ENCODE measurements at regions not wholly inside any gene's neighbourhood (a gene's known extent, or its start where the extent isn't known, plus 50 kb on each side); places are given as distances from the start of the nearest gene placed in this dataset.
"Not testable (repeated sequence)": the region's sequence is repeated elsewhere in the genome, so short reads cannot be mapped to it uniquely, and the experiment has no call there.

DNA sequence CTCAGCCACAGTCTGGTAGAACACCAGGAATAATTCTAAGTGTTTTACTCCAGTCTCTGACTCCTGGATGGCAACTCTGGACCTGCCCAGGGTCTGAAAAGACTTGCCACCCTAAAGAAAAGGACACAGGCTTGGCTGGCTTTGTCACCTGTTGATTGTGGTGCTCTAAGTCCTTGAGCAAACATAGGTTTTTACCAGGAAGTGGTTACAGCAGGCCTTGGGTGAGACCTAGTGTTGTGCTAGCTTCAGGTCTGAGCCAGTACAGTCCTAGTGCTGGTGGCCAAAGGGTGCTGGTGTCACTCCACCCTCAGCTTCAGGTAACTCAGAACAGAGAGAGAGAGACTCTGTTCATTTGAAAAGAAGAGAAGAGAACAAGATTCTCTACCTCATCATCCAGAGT, 1239.4 kb upstream of the CRIM1 start:
- no peak overlapping the region for H3K27ac ChIP-seq (ENCODE audit: extremely low read depth, low read depth, low read length)
- no peaks in the 10 kb centered on the region for H3K4me1 ChIP-seq (ENCODE audit: control insufficient read depth, insufficient read depth, low read length)
- TF ChIP-seq ZNF610 (tag by site-specific recombination; IDR thresholded peaks at IDR 0.05; ENCODE audit: borderline replicate concordance) (no peak), ZNF184 (tag by site-specific recombination; IDR thresholded peaks at IDR 0.05) (no peak), ZNF768 (tag by site-specific recombination; IDR thresholded peaks at IDR 0.05) (no peak), ZNF677 (tag by site-specific recombination; IDR thresholded peaks at IDR 0.05) (no peak), MYNN (tag by site-specific recombination; IDR thresholded peaks at IDR 0.05; ENCODE audit: borderline replicate concordance) (no peak), ZNF140 (tag by site-specific recombination; IDR thresholded peaks at IDR 0.05) (no peak), SCRT1 (tag by site-specific recombination; IDR thresholded peaks at IDR 0.05; ENCODE audit: borderline replicate concordance) (no peak), ZNF292 (tag by site-specific recombination; IDR thresholded peaks at IDR 0.05; ENCODE audit: borderline replicate concordance, low read depth) (no peak), ZNF521 (tag by site-specific recombination; IDR thresholded peaks at IDR 0.05) (no peak), ZNF792 (tag by site-specific recombination; IDR thresholded peaks at IDR 0.05) (no peak), ZSCAN5A (tag by site-specific recombination; IDR thresholded peaks at IDR 0.05) (no peak), ZNF426 (tag by site-specific recombination; IDR thresholded peaks at IDR 0.05) (no peak)
- H3K36me3 ChIP-seq (ENCODE audit: control insufficient read depth in 2 of 2, insufficient read depth in 1 of 2, low read length in 2 of 2) = no peaks in the 10 kb centered on the region
- POLR2A ChIA-PET = no interaction called here
- CTCF ChIA-PET = interaction anchor here (0.6 kb wide), 1 partner anchor 611 kb away, joined by 3 read pairs; no protein-coding TSS in a partner anchor
- H3K9me3 ChIP-seq (ENCODE audit: control insufficient read depth, insufficient read depth, low read depth, low read length) = no peaks in the 10 kb centered on the region
- no peak overlapping the region for H3K4me3 ChIP-seq (ENCODE audit: low read depth, low read length)

DNA sequence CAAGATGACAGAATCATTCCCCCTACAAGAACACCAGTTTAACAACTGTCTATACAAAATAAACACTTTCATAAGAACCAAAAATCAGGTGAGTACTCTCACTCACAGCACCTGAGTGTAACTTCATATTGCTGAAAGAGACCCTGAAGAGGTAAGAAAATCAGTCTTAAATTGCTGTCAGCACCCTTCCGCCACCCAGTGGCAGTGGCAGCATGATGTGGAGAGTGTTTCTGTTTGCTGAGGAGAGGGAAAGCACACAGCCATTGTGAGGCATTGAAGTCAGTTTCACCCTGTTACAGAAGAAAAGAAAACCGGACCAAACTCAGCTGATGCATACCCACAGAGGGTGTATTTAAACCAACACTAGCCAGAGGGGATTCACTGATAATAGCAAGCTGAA, 1240.8 kb upstream of the CRIM1 start:
- no peak overlapping the region for H3K27ac ChIP-seq (ENCODE audit: extremely low read depth, low read depth, low read length)
- no peaks in the 10 kb centered on the region for H3K4me1 ChIP-seq (ENCODE audit: control insufficient read depth, insufficient read depth, low read length)
- H3K36me3 ChIP-seq (ENCODE audit: control insufficient read depth in 2 of 2, insufficient read depth in 1 of 2, low read length in 2 of 2) = no peaks in the 10 kb centered on the region
- H3K9me3 ChIP-seq (ENCODE audit: control insufficient read depth, insufficient read depth, low read depth, low read length) = no peaks in the 10 kb centered on the region
- CTCF ChIA-PET = interaction anchor here (0.6 kb wide), 1 partner anchor 81 kb away, joined by 3 read pairs; no protein-coding TSS in a partner anchor
- TF ChIP-seq ZNF354C (tag by site-specific recombination; IDR thresholded peaks at IDR 0.05; ENCODE audit: borderline replicate concordance, low read depth) (no peak), ZNF169 (tag by site-specific recombination; IDR thresholded peaks at IDR 0.05) (no peak), ZNF549 (tag by site-specific recombination; IDR thresholded peaks at IDR 0.05) (no peak), EGR2 (tag by site-specific recombination; IDR thresholded peaks at IDR 0.05; ENCODE audit: low read depth) (no peak), SALL2 (tag by site-specific recombination; IDR thresholded peaks at IDR 0.05; ENCODE audit: borderline replicate concordance) (no peak), ZNF112 (tag by site-specific recombination; IDR thresholded peaks at IDR 0.05) (no peak), SETDB1 (IDR thresholded peaks at IDR 0.05; ENCODE audit: insufficient read length, low read length) (no peak), ZNF341 (tag by site-specific recombination; IDR thresholded peaks at IDR 0.05; ENCODE audit: low read depth) (no peak), ZNF239 (tag by site-specific recombination; IDR thresholded peaks at IDR 0.05) (no peak), PBX3 (CRISPR knock-in tag; IDR thresholded peaks at IDR 0.05) (no peak), ZNF23 (tag by site-specific recombination; IDR thresholded peaks at IDR 0.05; ENCODE audit: borderline replicate concordance) (no peak)
- no peak overlapping the region for H3K4me3 ChIP-seq (ENCODE audit: low read depth, low read length)
- POLR2A ChIA-PET = no interaction called here

GRCh38 chr2:35112367-35112766, 1243.2 kb upstream of the CRIM1 start:
- CTCF ChIA-PET; H3K27ac ChIP-seq (ENCODE audit: extremely low read depth, low read depth, low read length); POLR2A ChIA-PET: not testable (repeated sequence)

More at GRCh38 chr2:35112367-35112766, 1243.2 kb upstream of the CRIM1 start:
- H3K36me3 ChIP-seq (ENCODE audit: control insufficient read depth in 2 of 2, insufficient read depth in 1 of 2, low read length in 2 of 2); H3K4me1 ChIP-seq (ENCODE audit: control insufficient read depth, insufficient read depth, low read length); H3K4me3 ChIP-seq (ENCODE audit: low read depth, low read length); H3K9me3 ChIP-seq (ENCODE audit: control insufficient read depth, insufficient read depth, low read depth, low read length): not testable (repeated sequence)

All from HEK293 (cell line).